GM18519 (cell line): ENCODE measurements at regions not wholly inside any gene's neighbourhood (a gene's known extent, or its start where the extent isn't known, plus 50 kb on each side); places are given as distances from the start of the nearest gene placed in this dataset.
"Not testable (repeated sequence)": the region's sequence is repeated elsewhere in the genome, so short reads cannot be mapped to it uniquely, and the experiment has no call there.

Experiments
- ATAC-seq: cut with Tn5 transposase; IDR thresholded peaks from one replicate; pipeline ENCODE4 v1.9.1; 2021; ENCODE audit warnings: mild to moderate bottlenecking, moderate library complexity; ENCODE audit not compliant: unreplicated experiment, low FRiP score

DNA sequence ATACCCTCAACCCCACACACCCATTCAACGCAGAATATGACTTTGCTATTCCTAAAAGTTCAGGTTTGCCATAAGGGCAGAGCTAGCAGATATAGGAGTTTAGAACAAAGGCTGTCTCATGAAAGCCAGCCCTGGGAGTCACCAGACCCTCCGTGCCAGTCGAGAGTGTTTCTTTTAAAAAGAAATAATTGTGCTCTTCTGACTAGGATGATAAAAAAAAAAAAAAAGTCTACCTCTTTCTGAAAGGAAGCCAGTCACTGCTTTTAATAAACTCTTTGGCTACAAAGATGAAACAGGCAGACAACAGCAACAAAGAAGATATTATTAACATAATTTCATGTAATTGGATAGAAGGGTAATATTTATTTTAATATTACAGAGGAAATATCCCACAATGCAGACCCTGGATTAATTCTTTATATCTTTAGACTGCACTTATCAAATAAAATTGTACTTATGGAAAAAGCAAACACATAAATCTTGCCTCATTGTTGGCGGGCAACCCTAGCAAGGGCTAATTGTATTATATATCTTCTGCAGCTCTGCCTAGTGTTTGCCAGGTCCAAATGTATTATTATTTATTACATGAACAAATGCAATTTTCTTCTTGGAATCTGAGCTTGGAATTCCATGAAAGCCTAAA is 277.5 kb upstream of the DYNLRB2 start:
- ATAC-seq, result no peak

- ATAC-seq, result no peak
Observed at GRCh38 chr16:80260906-80261311, 279.9 kb upstream of the DYNLRB2 start.

DNA sequence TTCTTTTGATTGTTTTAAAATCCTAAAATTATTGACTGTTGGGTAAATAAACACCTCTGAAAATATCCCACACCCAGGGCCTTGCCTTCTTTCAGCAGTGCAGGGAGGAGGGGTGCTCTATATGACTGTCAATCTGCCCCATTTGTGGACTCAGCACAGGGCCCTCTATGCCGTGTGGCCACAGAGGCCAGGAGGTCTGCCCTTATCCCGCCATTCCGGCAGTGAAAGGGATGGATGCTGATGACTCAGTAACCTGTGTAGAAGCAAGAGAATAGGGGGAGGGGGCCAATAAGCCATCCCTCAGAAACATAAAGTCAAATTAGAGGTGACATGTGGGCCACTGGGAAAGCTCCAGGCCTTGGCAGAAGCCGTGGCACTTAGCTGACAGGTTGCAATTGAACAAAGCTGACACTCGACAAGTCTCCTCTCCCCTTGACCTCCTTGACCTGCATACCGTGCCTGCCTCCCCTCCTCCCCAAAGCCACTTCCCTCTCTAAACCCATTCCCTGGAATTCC is 281.4 kb upstream of the DYNLRB2 start:
- no peak for ATAC-seq

DNA sequence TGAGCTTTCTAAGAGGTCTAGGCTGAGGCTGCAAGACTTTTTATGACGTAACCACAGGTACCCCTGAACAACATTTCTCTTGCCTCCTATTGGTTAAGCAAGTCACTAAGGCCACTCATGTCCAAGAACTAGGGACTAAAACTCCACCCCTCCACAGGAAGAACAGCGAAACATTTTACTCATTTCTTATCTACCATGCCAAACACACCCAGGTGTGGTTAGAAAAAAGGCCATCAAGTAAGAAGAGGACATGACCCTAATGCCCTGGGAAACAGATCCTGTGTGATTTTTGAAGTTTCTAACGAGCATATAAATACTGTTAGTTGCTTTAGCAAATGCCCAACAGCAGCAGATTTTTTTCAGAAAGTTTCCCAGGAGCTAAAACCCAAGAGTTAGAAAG is 282.4 kb upstream of the DYNLRB2 start:
- no peak for ATAC-seq

- no peak for ATAC-seq
Observed at GRCh38 chr16:80254970-80255369, 285.8 kb upstream of the DYNLRB2 start.

DNA sequence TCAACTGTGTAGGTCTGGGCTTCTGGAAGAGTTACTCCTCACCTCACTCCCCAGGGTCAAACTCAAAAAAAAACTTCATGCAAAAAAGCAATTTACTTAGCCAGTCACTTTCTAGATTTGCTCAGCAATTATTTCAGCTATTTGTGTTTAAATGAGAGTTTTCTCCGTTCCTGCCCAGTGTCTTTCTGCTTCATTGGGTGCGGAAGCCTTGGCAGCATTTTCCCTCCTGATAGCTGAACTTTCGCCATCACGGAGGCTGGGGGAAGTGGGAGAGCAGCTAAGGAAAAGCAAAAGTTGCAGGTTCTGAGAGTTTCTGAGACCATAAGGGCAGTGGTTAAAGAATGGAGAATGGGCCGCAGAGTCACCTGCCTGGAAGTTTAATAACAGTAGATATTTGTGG is 287.1 kb upstream of the DYNLRB2 start:
- no peak for ATAC-seq

DNA sequence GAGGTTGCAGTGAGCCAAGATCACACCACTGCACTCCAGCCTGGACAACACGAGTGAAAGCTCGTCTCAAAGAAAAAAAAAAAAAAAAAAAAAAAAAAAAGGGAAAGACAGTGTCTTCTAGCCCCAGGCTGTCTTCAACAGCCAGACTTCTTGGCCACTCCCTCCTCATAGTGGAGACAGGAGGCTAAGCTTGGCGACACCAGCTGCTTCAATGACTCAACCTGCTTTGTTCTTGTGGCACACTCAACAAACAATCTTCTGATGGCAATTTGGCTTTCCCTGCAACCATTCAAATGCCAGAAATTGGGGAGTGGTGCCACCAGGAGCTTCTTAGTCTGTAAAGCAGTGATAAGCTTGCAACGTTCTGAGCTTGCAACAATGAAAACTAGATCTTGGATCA is 290.4 kb upstream of the DYNLRB2 start:
- ATAC-seq, result no peak

DNA sequence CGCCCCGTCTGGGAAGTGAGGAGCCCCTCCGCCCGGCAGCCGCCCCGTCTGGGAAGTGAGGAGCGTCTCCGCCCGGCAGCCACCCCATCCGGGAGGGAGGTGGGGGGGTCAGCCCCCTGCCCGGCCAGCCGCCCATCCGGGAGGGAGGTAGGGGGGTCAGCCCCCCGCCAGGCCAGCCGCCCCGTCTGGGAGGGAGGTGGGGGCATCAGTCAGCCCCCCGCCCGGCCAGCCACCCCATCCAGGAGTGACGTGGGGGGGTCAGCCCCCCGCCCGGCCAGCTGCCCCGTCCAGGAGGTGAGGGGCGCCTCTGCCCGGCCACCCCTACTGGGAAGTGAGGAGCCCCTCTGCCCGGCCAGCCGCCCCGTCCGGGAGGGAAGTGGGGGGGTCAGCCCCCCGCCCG is 297.5 kb upstream of the DYNLRB2 start:
- ATAC-seq, result not testable (repeated sequence)

- ATAC-seq, result not testable (repeated sequence)
Observed at GRCh38 chr16:80242279-80242678, 298.5 kb upstream of the DYNLRB2 start.

GRCh38 chr16:80233097-80233835 is 307.5 kb upstream of the DYNLRB2 start:
- no peak for ATAC-seq

DNA sequence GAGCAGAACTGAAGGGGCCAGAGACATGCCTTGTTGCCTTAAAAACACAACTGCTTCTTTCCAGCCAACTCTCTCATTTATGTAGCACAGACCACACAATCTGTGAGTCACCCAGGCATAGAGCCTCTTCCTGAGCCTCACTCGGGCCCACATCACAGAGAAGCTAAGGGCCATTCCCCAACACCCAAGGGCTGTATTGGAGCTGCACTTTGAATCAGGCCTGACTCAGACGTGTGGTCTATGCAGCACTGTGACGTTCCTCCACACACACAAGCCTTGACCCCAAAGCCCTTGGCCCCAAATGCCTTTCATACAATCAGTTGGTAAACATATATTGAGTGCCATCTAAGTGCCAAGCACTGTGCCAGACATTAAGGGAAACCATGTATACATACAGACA is 308.9 kb upstream of the DYNLRB2 start:
- peak; percentile 64 for ATAC-seq

DNA sequence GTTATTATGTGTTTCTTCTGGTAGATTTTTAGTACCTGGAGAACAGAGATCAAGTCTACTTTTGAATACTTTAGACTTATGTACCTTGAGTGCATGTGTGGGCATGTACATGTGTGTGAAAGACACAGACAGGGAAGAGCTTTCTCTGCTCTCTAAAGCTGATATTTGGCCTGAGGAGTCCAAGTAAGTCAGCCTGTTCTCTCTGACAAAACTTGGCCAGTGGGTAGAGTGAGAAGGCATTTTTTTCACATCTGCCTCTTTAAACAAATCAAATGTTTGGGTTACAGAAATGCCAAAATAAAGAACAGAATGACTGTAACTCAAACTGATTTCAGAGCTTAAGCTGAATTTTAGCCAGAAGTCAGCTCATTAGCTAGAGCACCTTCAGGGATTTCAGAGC is 309.7 kb upstream of the DYNLRB2 start:
- no peak for ATAC-seq

DNA sequence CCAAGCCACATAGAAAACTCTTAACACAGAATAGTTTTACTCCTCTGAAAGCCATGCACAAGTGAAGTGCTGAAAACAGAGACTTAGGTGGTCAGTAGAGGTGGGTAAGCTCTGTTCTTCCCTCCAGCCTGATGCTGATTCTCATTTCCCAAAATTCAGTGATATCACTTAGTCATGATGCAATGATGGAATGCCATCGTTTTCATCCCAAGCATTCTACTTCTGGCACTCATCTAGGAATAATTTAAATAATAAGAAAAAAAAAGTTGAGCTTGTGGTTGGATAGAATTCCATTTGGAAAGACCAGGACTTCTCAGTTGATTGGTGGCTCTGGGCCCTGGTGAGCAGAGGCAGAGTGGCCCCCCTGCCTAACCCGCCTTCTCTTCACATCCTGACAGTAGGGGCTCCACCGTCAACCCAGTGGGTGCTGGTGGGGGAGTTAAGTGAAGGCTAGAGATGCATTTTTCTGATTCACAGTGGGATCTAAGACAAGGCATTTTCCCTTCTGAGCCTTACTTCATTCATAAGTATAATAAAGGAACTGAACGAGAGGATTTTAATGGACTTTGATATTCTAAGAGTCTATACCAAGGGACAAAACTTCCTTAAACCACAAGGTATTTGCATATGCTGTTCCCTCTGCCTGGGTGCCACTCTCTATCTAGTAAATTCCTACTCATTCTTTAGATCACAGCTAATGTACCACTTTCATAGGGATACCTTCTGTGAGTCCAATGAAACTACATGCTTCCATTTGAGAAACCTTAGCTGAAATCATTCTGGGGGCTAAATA is 310.3 kb upstream of the DYNLRB2 start:
- ATAC-seq, result no peak

DNA sequence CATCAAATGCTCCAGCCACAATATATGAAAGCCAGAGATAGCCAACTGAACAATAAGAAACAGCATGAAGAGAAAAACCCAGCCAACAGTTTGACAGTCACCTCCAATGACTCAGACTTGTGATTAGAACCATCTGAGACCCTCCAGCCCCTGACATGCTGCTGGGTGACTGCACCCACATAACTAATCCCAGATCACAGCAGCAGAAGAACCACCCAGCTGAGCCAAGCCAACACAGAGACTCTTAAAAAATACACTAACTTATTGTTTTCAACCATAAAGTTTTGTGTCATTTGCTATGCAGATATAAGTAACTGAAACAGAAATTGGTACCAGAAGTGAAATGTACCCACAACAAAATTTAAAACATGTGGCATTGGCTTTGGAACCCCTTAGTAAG is 314.3 kb upstream of the DYNLRB2 start:
- ATAC-seq, result no peak

DNA sequence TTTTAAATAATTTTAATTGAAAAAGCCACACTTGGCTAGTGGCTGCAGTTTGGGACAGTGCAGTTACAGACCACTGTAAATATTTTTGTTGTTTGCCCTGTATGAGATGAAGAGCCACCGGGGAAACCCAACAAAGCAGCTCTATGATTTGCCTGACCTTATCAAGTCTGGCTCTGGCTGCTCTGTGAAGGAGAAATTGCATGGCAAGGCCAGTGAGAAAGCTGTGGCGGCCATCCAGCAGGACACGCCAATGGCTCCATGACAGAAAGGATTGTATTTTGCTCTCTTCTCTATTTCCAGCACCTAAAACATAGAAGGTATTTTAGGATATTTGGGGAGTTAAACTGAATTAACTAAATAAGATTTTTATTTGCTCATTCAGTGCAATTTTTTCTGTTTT is 330.0 kb upstream of the DYNLRB2 start:
- ATAC-seq, result no peak

DNA sequence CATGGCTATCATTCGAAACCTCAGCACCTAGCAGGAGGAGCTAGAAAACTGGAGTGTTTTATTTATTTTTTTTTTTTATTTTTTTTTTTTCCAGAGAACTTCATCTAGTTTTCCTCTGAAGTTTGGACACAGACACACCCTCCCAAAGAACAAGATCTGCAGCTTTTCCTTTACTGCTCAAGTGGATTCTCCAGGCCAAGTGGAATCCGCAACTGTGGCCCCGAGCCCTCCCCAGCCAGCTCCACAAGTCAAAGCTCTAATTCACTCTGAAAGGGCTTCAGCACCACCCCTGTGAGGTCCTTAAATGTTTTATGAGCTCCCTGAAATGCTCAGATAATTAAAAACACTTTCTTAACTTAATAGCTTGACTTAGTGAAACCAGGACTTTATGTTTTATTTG is 332.1 kb upstream of the DYNLRB2 start:
- ATAC-seq, result no peak

DNA sequence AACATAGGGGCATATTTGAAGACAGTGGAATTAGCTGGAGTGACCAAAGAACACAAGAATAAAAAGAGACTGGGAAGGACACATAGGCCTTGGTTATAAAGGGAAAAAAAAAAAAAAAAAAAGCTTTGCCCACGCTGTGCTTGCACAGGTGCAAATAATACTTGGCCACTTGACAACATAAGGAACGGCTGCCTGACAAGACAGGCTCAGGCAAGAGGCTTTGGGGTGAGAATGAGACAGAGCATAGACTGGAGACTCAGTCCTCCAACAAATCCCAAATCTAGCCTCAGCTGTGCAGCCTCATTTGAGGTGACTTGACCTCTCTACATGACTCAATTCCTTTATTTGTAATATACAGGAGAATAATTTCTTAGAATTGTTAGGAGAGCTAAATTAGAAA is 332.8 kb upstream of the DYNLRB2 start:
- no peak for ATAC-seq

DNA sequence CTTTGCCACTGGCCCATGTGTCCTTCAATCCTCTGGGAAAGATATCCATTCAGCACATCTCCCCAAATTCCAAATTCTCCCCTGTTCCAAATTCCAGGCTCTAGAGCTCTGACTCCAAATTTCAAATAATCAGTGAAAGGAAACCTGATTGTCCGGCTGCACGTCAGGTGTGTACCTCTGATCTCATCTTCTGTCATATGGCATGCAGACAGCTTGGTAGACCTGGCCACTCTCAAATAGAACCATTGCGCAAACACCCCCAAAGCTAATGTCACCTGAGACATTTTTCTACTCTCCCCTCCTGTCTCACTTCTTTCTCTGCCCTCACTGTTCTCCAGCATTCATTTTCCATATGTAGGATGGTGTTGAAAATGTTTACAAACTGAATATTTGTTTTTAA is 337.0 kb upstream of the DYNLRB2 start:
- ATAC-seq, result no peak

GRCh38 chr16:80202831-80203413 is 337.9 kb upstream of the DYNLRB2 start:
- ATAC-seq, result no peak

GRCh38 chr16:80200079-80200478 is 340.7 kb upstream of the DYNLRB2 start:
- ATAC-seq, result no peak

GRCh38 chr16:80199614-80200013 is 341.2 kb upstream of the DYNLRB2 start:
- no peak for ATAC-seq
